BE2C (cell line): ENCODE measurements at regions not wholly inside any gene's neighbourhood (a gene's known extent, or its start where the extent isn't known, plus 50 kb on each side); places are given as distances from the start of the nearest gene placed in this dataset.

Source experiments
- DNase-seq: peaks from one replicate; pipeline ENCODE4 v3.0.0-alpha.2; 2020
- H3K27me3 ChIP-seq: fragments of 250-450 bp; sonication (Bioruptor Pico); 2 replicates; pipeline ENCODE4 v1.5.1; 2020; ENCODE audit warnings: mild to moderate bottlenecking
- H3K36me3 ChIP-seq: fragments of 250-450 bp; sonication (Bioruptor Pico); 2 replicates; pipeline ENCODE4 v1.5.1; 2020; ENCODE audit warnings: mild to moderate bottlenecking
- H3K4me1 ChIP-seq: fragments of 250-450 bp; sonication (Bioruptor Pico); 2 replicates; pipeline ENCODE4 v1.5.1; 2020
- H3K4me3 ChIP-seq: 2 replicates; pipeline ENCODE4 v1.5.1; 2011; ENCODE audit warnings: low read depth, low read length
- H3K9me3 ChIP-seq: fragments of 250-450 bp; sonication (Bioruptor Pico); 2 replicates; pipeline ENCODE4 v1.5.1; 2020
- TF ChIP-seq, protein P1 (sequence below): IDR thresholded peaks from 2 replicates; pipeline ENCODE4 v1.5.1; 2012; ENCODE audit warnings: mild to moderate bottlenecking, low read depth, low read length

DNA sequence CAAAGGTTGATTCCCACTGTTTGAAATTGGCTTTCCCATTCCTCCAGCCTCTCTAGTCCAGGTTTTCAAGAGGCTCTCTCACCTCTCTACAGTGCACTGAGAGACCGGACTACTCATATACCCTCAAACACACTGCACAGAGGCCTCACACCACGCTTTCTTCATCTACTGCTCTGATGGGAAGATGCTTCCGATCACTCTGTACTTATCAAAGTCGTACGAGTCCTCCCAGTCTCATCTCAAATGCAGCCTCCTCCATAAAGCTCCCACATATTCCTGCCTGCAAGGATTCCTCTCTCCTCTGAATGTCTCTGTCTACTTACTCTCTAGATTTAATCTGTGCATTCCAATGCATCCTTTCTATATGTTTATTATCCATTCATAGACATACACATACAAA lies 164.4 kb downstream of the EFNB2 start:
- Histone ChIP-seq H3K4me3 (no peak overlapping the region), H3K4me1 (no peaks in the 10 kb centered on the region), H3K9me3 (no peaks in the 10 kb centered on the region), H3K36me3 (no peaks in the 10 kb centered on the region), H3K27me3 (no peaks in the 10 kb centered on the region)
- TF ChIP-seq, protein P1, sequence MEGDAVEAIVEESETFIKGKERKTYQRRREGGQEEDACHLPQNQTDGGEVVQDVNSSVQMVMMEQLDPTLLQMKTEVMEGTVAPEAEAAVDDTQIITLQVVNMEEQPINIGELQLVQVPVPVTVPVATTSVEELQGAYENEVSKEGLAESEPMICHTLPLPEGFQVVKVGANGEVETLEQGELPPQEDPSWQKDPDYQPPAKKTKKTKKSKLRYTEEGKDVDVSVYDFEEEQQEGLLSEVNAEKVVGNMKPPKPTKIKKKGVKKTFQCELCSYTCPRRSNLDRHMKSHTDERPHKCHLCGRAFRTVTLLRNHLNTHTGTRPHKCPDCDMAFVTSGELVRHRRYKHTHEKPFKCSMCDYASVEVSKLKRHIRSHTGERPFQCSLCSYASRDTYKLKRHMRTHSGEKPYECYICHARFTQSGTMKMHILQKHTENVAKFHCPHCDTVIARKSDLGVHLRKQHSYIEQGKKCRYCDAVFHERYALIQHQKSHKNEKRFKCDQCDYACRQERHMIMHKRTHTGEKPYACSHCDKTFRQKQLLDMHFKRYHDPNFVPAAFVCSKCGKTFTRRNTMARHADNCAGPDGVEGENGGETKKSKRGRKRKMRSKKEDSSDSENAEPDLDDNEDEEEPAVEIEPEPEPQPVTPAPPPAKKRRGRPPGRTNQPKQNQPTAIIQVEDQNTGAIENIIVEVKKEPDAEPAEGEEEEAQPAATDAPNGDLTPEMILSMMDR, result no peak
- DNase-seq, result no peak

DNA sequence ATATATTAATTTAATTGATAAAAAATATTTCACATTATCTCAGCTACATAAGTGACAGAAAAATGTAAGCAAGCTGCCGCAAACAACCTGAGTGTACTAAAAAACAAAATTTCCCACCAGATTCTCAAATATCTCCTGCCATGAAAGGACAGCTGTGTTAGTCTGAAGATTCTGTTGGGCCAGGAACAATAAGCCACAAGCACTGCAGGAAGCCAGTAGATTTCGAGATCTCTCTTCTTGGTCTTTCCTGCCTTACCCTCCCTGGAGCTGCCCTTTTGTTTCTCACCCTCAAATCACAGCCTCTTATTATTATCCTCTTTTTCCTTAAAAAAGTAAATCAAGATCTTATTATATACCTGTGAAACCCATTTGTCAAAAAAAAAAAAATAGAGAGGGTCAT lies 165.6 kb downstream of the EFNB2 start:
- no peaks in the 10 kb centered on the region for H3K9me3 ChIP-seq
- no peak overlapping the region for H3K4me3 ChIP-seq
- no peaks in the 10 kb centered on the region for H3K4me1 ChIP-seq
- no peaks in the 10 kb centered on the region for H3K27me3 ChIP-seq
- TF ChIP-seq, protein P1, result no peak
- H3K36me3 ChIP-seq, result no peaks in the 10 kb centered on the region
- no peak for DNase-seq

DNA sequence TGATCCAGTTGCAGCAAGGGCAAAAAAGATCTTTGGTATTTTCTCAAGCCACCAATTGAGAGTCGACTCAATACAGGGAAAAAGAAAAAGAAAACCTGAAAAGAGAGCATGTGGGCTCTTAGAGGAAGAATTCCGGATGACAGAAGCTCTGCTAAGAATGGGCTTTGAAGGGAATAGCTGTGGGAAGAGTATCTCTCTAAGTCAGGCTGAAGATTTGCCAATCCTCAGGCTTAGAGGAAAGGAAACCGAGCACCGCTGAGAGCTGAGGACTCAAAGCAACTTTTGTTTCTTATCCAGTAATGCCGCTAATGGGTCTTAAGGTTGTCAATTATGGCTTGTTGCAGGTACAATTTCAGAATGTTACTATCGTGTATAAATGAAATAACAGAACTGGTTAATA lies 166.4 kb downstream of the EFNB2 start:
- TF ChIP-seq, protein P1, result no peak
- H3K4me3 ChIP-seq, result no peak overlapping the region
- no peak for DNase-seq
- H3K27me3 ChIP-seq, result no peaks in the 10 kb centered on the region
- H3K9me3 ChIP-seq, result no peaks in the 10 kb centered on the region
- no peaks in the 10 kb centered on the region for H3K4me1 ChIP-seq
- H3K36me3 ChIP-seq, result no peaks in the 10 kb centered on the region

DNA sequence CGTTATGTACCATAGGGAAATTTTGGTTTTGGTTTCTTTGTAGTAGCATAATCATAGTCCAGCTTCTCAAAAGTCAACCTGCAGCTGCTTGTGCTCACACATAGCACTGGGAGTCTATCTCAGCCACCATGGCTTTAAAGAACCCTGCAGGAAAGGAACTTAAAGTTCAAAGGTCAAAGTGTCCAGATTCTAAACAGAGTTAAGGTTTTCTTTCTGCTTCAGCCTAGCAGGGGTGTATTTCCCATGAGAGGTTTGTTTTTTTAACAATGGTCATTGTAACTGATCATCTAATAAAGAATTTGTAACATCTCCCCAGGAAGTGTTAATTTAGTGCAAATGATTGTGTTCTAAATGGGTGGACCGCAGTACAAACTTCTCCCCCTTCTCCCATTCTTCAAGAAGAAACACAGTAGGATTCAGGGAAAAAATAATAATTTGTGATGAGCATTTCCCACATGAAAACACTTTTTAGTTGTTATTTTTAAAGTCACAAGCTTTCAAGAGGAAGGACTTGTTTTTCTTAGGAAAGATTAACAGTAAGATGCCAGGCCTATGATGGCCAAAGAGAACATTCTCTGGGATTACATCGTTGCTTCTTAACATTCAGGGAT lies 168.0 kb downstream of the EFNB2 start:
- TF ChIP-seq, protein P1, result no peak
- H3K4me3 ChIP-seq, result no peak overlapping the region

DNA sequence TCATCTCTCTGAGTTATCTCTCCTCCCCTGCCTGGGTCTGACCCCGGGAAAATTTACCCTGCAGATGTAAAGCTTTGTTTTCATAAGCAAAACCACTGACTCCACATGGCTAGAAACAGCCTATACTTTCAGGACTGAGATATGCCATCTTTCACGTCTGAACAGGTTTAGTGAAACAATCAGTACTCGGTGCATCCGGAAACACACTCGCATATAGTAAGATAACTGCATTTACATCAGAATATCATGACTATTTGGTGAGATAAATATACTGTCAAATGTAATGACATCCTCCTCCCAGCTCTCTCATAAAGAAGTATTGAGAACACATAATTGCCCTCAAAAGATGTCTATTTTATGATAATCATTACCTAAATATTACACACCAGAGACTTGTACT lies 172.8 kb downstream of the EFNB2 start:
- no peaks in the 10 kb centered on the region for H3K36me3 ChIP-seq
- TF ChIP-seq, protein P1, result no peak
- no peaks in the 10 kb centered on the region for H3K9me3 ChIP-seq
- DNase-seq, result no peak
- H3K4me3 ChIP-seq, result no peak overlapping the region
- no peaks in the 10 kb centered on the region for H3K27me3 ChIP-seq
- H3K4me1 ChIP-seq, result no peaks in the 10 kb centered on the region

More for the DNA sequence above, 168.0 kb downstream of the EFNB2 start:
- DNase-seq, result no peak
- Histone ChIP-seq H3K27me3 (no peaks in the 10 kb centered on the region), H3K9me3 (no peaks in the 10 kb centered on the region), H3K36me3 (no peaks in the 10 kb centered on the region), H3K4me1 (no peaks in the 10 kb centered on the region)

DNA sequence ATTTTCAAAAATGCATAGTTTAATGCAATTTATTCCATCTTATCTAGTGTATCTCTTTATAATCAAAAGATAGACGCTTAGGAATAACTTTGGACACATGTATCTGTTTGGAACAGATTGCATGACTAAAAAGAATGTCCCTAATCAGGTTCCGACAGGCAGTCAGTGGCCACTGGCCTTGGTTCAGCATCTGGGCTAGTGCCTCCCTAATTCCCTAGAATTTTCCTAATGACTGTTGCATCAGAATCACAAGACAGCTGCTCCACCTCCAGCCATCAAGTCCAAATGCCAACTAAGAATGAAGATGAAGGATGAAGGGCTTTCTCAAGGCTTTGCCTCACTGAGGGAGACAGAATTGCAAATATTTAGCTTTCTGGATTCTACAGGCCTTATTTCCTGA lies 173.8 kb downstream of the EFNB2 start:
- TF ChIP-seq, protein P1, result no peak
- H3K4me1 ChIP-seq, result no peaks in the 10 kb centered on the region

More for the DNA sequence above, 173.8 kb downstream of the EFNB2 start:
- Histone ChIP-seq H3K9me3 (no peaks in the 10 kb centered on the region), H3K27me3 (no peaks in the 10 kb centered on the region), H3K36me3 (no peaks in the 10 kb centered on the region), H3K4me3 (no peak overlapping the region)
- no peak for DNase-seq
